Esophagus squamous epithelium (tissue), 5 donors: ENCODE measurements at regions not wholly inside any gene's neighbourhood (a gene's known extent, or its start where the extent isn't known, plus 50 kb on each side); places are given as distances from the start of the nearest gene placed in this dataset.

Experiments
- DNase-seq: peaks from one replicate; lab custom pipeline; 2025; lab: John Stamatoyannopoulos, UW
- H3K27ac ChIP-seq, 4 donors: fragments of 200-600 bp; sonication (generic); one replicate each; pipeline ENCODE4 v1.5.1; 2016 to 2019; ENCODE audit warnings: mild to moderate bottlenecking in 1 of 4
- H3K27me3 ChIP-seq, 4 donors: fragments of 200-600 bp; sonication (generic); 1 replicate in 3 of 4; 2 replicates in 1 of 4; pipeline versions ENCODE4 v1.5.1 to v1.6.0; 2017 to 2021; ENCODE audit warnings: antibody characterized with exemption in 1 of 4
- H3K36me3 ChIP-seq, 3 donors: fragments of 200-600 bp; sonication (generic); one replicate each; pipeline ENCODE4 v1.5.1; 2016 to 2019
- H3K4me1 ChIP-seq, 3 donors: fragments of 200-600 bp; sonication (generic); one replicate each; pipeline ENCODE4 v1.5.1; 2017 to 2019
- H3K4me3 ChIP-seq, 4 donors: fragments of 200-600 bp; sonication (generic); 1 replicate in 3 of 4; 2 replicates in 1 of 4; pipeline ENCODE4 v1.5.1; 2016 to 2019; ENCODE audit warnings: mild to moderate bottlenecking in 2 of 4, moderate library complexity in 1 of 4
- H3K9me3 ChIP-seq, 3 donors: fragments of 200-600 bp; sonication (generic); one replicate each; pipeline ENCODE4 v1.5.1; 2016 to 2019
- POLR2A ChIP-seq, 4 donors: fragments of 450-650 bp; IDR thresholded peaks; one replicate each; pipeline ENCODE4 v1.6.1; 2017; ENCODE audit warnings: antibody characterized with exemption in 4 of 4, mild to moderate bottlenecking in 4 of 4, moderate library complexity in 3 of 4
- WGBS, 2 donors: methylation state at CpG; one replicate each; pipeline ENCODE4 v1.1.5; 2018; 5-methylcytosine and 5-hydroxymethylcytosine counted together
- intact Hi-C: fragments of 100-400 bp; cut with DNase I; formaldehyde crosslinking; loops from one replicate; pipeline ENCODE4 v1.15.0; 2022
- TF ChIP-seq, protein P1 (sequence below), 6 experiments: fragments of 450-650 bp in 4 of 6; fragments of 200-600 bp in 2 of 6; sonication (generic) in 2 of 6; IDR thresholded peaks; one replicate each; pipeline ENCODE4 v1.5.1; 2016 to 2019; ENCODE audit warnings: antibody characterized with exemption in 6 of 6, mild to moderate bottlenecking in 4 of 6, moderate library complexity in 4 of 6
- donor health status: DM: yes; HTN: yes; CAD: no.

- no peak for DNase-seq
- intact Hi-C loops: no loop called here
- H3K36me3 ChIP-seq: no peaks in the 10 kb centered on the region
- 80 to 100% methylated on average over 1 of the region's 1 CpG for WGBS, 2 donors
- no peaks in the 10 kb centered on the region for H3K4me1 ChIP-seq
- TF ChIP-seq, protein P1, sequence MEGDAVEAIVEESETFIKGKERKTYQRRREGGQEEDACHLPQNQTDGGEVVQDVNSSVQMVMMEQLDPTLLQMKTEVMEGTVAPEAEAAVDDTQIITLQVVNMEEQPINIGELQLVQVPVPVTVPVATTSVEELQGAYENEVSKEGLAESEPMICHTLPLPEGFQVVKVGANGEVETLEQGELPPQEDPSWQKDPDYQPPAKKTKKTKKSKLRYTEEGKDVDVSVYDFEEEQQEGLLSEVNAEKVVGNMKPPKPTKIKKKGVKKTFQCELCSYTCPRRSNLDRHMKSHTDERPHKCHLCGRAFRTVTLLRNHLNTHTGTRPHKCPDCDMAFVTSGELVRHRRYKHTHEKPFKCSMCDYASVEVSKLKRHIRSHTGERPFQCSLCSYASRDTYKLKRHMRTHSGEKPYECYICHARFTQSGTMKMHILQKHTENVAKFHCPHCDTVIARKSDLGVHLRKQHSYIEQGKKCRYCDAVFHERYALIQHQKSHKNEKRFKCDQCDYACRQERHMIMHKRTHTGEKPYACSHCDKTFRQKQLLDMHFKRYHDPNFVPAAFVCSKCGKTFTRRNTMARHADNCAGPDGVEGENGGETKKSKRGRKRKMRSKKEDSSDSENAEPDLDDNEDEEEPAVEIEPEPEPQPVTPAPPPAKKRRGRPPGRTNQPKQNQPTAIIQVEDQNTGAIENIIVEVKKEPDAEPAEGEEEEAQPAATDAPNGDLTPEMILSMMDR (IDR thresholded peaks at IDR 0.05): no peak
- no peak for TF ChIP-seq POLR2A (IDR thresholded peaks at IDR 0.05)
- no peaks in the 10 kb centered on the region for H3K9me3 ChIP-seq
- no peaks in the 10 kb centered on the region for H3K27me3 ChIP-seq
- no peak overlapping the region for H3K4me3 ChIP-seq
- H3K27ac ChIP-seq: no peak overlapping the region
Observed at GRCh38 chr3:166177130-166177529, 339.9 kb upstream of the BCHE start.

DNA sequence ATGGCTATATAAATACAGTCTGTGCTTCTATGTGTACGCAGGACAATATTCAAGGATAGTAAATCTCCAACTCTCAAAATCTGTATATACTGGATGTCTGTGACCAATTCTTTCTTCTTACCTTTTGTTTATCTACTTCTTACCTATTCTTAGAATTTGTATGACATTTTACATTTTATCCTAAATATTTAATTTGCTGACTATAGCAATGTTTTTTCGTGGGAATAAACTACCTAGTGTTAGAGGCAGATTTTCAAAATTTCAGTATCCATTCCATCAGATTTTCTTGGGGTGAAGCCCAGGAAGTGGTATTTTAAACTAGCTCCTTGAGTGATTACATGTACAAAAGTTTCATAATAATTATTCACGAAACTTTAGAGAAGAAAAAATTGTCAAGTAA, 334.5 kb upstream of the BCHE start:
- no peak for TF ChIP-seq POLR2A (IDR thresholded peaks at IDR 0.05)
- TF ChIP-seq, protein P1 (IDR thresholded peaks at IDR 0.05): no peak
- H3K4me3 ChIP-seq: no peak overlapping the region
- WGBS, 2 donors: 75 to 77% methylated on average over 3 of the region's 3 CpGs

DNA sequence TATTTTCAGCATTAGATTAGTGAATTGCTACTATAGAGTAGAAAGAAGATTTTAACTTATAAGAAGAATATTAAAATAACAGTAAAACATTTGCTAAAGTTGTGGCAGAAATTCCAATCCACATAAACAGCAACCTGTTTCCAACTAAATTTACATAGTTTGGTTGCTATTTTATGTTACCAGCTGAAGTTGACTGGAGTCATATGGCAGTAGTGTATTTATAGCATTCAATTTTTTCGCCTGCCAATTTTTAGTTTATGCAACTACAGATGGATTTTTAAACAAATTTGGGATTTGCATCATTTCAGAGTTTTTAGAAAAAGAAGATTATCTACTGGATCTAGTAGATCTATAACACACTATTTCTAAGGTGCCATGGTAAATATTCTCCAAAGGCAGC, 332.5 kb upstream of the BCHE start:
- H3K27me3 ChIP-seq: no peaks in the 10 kb centered on the region
- H3K4me1 ChIP-seq: no peaks in the 10 kb centered on the region
- no peak overlapping the region for H3K27ac ChIP-seq
- DNase-seq: no peak
- TF ChIP-seq, protein P1 (IDR thresholded peaks at IDR 0.05): no peak
- no peak for TF ChIP-seq POLR2A (IDR thresholded peaks at IDR 0.05)
- no peak overlapping the region for H3K4me3 ChIP-seq
- WGBS, 2 donors: 44 to 56% methylated on average over 1 of the region's 1 CpG
- intact Hi-C loops: no loop called here
- no peaks in the 10 kb centered on the region for H3K36me3 ChIP-seq
- no peaks in the 10 kb centered on the region for H3K9me3 ChIP-seq

More for the DNA sequence above, 334.5 kb upstream of the BCHE start:
- Histone ChIP-seq H3K9me3 (no peaks in the 10 kb centered on the region), H3K36me3 (no peaks in the 10 kb centered on the region), H3K4me1 (no peaks in the 10 kb centered on the region), H3K27ac (no peak overlapping the region), H3K27me3 (no peaks in the 10 kb centered on the region)
- DNase-seq: no peak
- intact Hi-C loops: no loop called here

GRCh38 chr3:166127969-166128368, 290.7 kb upstream of the BCHE start:
- intact Hi-C loops: no loop called here
- Histone ChIP-seq H3K9me3 (no peaks in the 10 kb centered on the region), H3K27ac (no peak overlapping the region), H3K27me3 (no peaks in the 10 kb centered on the region), H3K4me1 (no peaks in the 10 kb centered on the region), H3K4me3 (no peak overlapping the region), H3K36me3 (no peaks in the 10 kb centered on the region)
- no peak for DNase-seq
- TF ChIP-seq, protein P1 (IDR thresholded peaks at IDR 0.05): no peak
- 65 to 75% methylated on average over 1 of the region's 1 CpG for WGBS, 2 donors

DNA sequence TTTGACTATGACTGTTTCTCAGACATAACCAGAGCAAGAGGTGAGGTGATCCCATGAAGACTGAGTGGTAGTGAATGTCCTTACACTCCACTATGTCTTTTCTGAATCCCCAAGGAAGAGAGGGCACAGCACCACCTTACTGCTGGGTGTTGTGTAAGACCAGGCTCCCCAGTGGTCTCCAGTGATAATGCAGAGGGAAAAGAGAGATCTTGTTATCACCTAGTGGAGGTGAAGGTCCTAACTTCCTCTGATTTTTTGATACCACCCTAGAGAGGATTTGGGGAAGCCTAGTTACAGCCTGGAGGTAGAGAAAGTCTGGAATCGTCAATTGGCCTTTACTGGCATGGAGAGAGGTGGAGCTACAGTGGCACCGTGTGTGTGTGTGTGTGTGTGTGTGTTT, 288.0 kb upstream of the BCHE start:
- no peaks in the 10 kb centered on the region for H3K36me3 ChIP-seq
- intact Hi-C loops: no loop called here
- no peak overlapping the region for H3K4me3 ChIP-seq
- H3K27me3 ChIP-seq: no peaks in the 10 kb centered on the region
- TF ChIP-seq POLR2A (IDR thresholded peaks at IDR 0.05): no peak
- TF ChIP-seq, protein P1 (IDR thresholded peaks at IDR 0.05): no peak
- no peak overlapping the region for H3K27ac ChIP-seq
- no peak for DNase-seq
- no peaks in the 10 kb centered on the region for H3K9me3 ChIP-seq
- H3K4me1 ChIP-seq: no peaks in the 10 kb centered on the region
- WGBS, 2 donors: 56% methylated on average over 2 of the region's 2 CpGs; no CpG with 5 or more reads in 1 of the 2 donors
